GM21381 (cell line): ENCODE measurements at regions not wholly inside any gene's neighbourhood (a gene's known extent, or its start where the extent isn't known, plus 50 kb on each side); places are given as distances from the start of the nearest gene placed in this dataset.

Experiments
- ATAC-seq: cut with Tn5 transposase; IDR thresholded peaks from one replicate; pipeline ENCODE4 v1.9.1; 2021; ENCODE audit warnings: mild to moderate bottlenecking, moderate library complexity; ENCODE audit not compliant: unreplicated experiment

DNA sequence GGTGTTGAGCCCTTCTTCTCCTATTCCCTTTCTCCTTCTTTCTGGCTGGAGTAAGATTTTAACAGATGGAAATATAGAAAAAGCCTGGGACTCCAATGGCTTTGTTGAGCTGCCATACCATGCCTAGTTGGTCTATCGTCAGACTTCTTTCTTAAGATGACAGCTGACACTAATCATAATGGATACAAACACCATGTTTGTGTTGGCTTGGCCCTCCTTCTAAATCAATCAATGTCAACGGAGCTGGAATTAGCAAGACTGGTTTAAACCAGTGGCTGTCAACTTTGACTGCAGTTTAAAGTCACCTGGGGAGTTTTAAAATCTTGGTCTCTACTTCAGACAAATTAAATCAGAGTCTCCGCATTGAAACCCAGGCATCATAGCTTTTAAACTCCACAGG is 264.5 kb upstream of the PRR16 start:
- ATAC-seq = no peak

DNA sequence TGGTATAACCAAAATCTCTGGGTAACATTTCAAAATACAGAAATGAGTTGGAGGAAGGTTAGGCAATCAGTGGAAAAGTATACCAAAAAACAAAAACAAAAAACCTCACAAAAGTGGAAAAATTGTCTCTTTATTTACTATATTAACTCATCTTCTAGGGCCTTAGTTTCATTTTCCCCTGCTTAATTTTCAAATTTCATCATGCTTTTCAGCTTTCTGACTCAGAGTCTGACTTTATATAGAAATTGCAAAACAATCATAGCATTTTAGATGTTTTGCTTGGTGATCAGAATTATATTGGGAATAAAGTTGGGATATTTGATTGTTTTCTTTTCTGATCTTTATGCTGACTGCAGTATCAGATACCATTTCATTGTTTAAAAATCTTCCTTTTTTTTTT is 257.0 kb upstream of the PRR16 start:
- no peak for ATAC-seq

DNA sequence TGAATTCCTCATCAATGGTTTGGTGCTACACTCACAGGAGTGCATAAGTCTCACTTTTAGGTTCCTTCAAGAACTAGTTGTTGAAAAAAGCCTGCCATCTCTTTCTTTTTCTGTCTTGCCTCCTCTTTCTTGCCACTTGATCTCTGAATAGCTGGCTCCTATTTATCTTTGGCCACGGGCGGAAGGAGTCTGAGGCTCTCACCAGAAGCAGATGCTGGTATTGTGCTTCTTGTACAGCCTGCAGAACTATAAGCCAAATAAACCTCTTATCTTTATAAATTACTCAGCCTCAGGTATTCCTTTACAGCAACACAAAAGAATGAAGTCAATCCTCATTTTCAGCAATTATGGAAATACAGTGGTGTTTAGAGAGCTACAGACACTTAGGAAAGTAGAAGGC is 247.1 kb upstream of the PRR16 start:
- no peak for ATAC-seq

DNA sequence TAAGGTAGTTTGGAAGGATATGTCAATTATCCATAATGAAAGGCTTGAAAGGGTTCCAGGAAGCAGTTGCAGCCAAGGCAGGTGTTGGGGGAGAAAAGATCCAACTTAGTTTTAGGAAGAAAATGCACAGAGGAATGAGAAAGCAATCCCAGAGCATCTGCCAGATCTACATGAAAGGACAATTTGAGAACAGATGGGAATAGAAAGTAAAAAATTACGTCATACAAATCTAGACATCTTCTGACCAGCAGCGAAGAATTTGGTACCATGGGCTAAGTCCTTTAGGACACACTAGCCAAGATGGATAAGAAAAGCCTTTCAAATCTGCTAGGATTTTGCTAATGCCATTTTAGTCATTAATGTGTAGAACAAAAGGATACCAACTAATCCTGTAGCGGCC is 244.1 kb upstream of the PRR16 start:
- no peak for ATAC-seq

DNA sequence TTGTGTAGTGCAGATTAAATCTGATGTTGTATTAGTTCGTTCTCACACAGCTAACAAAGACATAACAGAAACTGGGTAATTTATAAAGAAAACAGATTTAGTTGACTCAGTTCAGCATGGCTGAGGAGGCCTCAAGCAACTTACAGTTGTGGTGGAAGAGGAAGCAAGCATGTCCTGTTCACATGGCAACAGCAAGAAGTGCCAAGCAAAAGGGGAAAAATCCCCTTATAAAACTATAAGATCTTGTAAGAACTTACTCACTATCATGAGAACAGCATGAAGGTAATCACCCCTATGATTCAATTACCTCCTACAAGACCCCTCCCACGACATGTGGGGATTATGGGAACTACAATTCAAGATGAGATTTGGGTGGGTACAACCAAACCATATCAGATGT is 238.6 kb upstream of the PRR16 start:
- no peak for ATAC-seq

DNA sequence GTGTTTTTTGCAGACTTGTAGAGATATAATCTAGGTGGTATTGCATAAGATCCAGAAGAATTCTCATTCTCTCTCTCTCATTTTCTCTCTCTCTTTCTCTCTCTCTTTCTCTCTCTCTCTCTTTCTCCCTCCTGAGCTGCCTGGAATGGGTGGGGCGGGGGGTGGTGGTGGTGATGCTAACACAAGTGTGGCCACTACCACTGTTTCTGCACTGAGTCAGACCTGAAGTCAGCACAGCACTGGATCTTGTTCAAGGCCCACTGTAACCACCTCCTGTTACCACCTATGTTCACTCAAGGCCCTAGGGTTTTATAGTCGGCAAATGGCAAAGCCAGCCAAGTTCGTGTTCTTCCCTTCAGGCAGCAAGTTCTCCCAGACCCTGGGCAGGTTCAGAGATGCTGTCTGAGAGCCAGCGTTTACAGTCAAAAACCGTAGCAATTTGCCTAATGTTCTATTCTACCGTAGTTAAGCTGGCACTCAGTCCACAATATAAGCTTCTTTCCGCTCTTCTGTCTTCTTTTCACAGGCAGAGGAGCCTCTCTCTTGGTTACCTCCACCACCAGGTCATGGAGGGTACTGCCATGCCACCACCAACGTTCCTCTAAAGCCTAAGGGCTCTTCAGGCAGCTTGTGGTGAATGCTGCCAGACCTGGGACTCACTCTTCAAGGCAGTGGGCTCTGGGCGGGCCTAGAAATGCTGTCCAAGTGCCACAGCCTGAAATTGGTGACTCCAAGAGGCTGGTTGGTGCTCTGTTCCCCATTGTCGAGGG is 235.7 kb upstream of the PRR16 start:
- no peak for ATAC-seq

DNA sequence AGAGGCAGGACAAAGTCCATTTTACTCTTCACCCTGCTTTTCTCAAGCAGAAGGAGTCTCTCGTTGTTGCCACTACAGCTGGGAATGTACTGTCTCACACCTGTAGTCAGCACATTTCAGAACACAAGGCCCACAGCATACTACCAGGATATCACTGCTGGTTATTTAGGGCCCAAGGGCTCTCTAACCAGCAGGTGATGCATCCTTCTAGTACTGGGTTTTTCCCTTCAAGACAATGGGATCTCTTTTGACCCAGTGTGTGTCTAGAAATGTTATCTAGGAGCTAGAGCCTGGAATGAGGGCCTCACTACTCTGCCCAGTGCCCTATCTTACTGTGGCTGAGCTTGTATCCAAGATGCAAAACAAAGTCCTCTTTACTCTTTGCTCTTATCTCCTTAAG is 235.1 kb upstream of the PRR16 start:
- no peak for ATAC-seq

DNA sequence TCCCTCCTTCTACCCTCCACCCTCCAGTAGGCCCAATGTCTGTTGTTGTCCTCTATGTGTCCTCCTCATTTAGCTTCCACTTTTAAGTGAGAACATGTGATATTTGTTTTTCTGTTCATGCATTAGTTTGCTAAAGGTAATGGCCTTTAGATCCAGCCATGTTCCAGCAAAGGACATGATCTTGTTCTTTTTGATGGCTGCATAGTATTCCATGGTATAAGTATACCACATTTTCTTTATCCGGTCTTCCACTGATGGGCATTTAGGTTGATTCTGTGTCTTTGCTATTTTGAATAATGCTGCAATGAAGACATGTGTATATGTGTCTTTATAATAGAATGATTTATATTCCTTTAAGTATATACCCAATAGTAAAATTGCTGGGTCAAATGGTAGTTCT is 232.5 kb upstream of the PRR16 start:
- no peak for ATAC-seq

DNA sequence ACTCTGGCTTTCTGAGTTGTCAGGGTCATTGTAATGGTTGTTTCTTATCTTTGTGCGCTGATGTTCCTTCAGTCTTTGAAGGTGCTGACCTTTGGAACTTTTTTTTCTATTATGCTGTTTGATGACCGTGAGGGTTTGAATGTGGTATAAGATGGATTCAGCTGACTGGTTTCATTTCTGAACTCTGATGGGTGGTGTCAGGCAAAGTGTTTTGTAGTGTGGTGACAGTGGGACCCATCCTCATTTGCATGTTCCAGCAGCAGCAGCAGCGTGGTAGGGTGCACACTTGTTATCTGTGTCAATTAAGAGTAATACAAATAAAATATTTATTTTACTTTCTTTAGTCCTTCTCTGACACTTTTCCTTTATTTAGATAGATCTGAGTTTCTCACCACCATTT is 227.7 kb upstream of the PRR16 start:
- ATAC-seq = no peak

DNA sequence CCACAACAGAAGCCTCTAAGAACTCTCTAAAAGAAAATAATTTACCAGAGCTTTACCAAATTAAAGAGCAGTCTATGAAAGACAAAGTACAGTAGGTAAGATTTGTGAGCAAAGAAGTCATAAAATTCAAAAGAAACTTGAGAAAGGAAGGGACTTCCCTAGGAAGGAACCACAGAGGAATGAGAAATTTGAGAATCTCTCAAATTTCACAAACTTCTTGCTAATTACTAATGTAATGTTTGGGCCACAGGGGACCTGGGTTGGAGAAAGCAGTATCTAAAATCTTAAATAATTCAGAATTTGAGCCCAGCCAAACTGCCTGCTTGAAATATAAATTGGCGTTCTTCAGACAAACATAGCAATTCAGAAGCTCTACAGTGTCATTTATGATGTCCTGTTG is 225.0 kb upstream of the PRR16 start:
- ATAC-seq = no peak

DNA sequence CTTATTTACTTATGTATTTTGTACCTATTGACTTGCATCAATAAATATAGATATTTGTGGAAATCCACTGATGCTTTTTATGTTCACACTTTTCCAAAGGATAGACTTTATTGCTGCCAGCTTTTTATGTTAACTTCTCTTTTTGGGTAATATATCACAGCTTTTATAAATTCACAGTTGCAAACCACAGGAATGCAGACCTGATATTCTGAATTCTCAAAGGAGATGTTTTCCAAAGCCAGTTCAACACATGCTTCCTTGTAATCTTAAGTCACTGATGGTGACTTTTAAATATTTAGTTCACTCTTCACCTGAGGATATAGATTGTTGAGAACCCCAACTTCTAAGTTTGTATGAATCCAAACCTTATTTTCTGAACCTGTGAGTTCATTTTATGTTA is 223.4 kb upstream of the PRR16 start:
- ATAC-seq = no peak

DNA sequence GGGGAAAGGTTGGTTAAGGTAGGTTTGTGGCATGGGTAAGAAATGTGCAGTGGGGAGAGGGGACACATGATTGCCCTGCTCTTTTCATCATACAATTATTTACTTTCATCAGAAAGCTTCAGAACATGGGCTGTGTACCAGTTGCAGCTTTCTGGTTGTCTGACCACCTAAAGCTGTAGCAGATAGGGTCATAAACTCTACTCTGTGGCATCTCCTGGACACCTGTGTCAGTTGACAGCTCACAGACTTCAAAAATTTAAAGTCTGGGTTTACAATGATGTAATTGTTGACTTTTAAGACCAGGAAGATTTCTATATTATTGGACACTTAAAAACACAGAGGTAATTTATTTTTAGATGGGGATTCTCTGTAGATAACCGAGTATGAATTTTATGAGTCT is 222.7 kb upstream of the PRR16 start:
- ATAC-seq = no peak

DNA sequence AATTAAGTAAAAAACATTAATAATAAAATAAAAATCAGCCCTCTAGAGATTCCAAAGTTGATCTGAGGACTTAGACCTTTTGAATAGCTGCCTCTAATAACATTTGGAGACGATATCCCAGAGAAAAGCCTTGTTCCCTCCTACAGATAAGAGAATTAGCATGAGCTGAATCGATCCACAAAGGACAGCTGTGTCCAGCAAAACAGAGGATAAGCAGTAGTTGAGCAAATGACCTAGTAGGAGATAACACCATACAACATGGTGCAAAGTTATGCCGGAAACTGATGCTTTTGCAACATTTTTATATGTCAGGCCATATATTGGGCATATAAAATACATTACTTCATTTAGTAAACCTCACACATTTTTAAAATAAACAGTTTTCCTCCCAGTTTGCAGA is 212.2 kb upstream of the PRR16 start:
- no peak for ATAC-seq

DNA sequence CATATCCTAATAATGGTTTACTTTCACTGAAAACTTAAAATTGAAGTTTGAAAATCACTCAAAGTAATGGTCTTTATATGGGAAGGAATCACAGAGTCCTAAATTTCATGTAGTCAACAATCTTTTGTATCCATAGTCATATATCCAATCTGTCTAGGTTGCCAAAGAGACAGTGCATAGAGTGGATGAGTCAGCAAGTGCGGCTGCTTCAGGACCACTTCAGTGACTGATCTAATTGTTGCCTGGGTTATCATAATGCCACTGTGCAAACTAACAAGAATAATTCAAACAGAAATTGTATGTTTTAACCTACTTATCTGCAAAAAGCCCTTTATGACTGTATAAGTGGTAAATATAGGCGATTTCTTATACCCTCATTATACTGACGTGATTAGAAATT is 211.3 kb upstream of the PRR16 start:
- no peak for ATAC-seq

DNA sequence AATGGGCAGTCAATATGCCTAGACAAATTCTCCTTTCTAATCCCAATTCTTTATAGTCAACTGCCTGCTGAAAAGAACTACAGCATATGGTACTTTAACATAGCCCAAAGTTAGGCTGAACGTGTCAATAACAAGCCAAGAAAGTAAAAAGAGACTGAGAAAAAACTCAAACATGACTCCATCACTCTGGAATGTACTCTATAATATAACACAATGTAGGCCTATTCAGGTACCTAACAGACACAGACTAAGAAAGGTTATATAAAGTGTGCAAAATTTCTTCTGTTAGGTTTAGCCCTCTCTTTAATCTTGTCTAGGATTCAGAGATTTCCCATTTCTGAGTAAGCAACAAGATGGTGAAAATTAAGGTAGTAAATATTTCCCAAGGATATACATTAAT is 209.7 kb upstream of the PRR16 start:
- no peak for ATAC-seq

DNA sequence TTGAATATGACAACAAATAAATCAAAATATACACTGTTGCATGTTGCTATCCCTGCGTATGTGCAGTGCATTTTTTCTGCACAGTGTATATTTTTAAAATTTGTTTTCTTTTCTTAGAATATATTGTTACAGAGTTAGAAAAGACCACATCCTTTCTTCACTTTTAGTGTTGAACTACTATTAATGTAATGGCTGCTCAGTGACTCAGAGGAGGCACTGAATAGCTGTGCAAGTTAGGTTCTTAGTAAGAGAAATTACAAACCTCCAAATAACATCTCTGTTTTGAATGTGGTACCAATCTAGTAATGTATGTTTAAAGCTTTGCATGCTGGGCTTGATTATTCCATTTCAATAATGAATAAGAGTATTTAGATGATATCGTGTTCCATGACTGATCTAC is 208.9 kb upstream of the PRR16 start:
- no peak for ATAC-seq

DNA sequence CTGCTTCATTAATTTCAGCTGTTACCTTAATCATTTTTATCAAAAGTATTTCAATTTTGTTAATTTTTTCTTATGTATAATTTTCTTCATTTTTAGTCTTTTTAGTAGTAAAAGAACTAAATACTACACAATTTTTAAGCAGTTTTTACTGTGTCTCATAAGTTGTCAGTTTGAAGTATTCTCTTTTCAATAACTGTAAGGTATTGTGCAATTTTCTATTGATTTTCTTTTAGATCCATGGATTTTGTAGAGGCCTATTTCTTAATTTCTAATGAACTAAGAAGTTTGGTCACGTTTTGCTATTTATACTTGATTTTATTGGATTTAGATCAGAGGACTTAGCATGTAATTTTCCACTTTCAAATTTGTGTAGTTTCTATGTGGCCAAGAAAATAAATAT is 207.7 kb upstream of the PRR16 start:
- no peak for ATAC-seq

DNA sequence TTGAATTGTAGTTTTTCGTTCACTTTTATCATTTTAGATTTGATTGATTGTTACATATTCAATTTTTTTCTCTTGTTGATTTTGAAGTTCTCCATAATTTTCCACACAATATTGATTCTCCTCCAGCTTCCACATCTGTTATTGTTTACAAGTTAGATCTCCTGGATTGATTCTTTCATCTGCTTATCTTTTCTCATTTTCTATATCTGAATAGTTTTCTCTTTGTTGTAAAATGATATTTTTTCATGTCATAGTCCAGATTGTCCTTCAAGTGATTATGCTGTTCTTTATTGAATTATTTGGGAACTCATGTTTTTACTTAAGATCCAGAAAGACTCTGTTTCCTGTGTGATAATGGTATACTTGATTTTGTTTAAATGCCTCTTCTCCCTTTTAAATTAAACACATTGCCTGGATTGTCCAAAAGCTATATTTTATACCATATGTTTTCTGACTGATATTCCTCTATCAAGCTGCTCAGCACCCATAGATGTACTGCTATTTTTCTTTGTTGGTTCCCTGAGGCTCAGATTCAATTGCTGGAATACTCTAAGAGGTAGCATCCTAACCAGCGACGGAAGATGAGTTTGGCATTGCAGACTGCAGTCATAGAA is 206.6 kb upstream of the PRR16 start:
- ATAC-seq = no peak

DNA sequence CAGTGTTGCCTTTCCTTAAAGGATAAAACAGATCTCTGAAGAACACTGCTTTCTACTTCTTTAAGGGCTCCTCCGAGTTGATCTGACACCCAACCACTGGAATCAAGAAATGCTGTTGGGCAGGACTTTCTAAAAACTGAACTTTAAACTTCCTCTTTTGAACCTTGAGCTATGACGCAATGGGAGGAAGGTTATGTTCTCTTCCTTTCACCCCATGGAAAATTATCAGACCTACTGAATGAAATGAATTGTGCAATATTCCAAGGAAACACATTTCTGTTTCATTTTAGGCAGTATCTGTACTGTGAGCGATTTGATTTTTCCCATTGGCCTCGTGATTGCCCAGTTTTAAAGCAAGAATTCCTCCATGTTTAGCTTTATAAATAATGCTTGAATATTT is 206.0 kb upstream of the PRR16 start:
- no peak for ATAC-seq

DNA sequence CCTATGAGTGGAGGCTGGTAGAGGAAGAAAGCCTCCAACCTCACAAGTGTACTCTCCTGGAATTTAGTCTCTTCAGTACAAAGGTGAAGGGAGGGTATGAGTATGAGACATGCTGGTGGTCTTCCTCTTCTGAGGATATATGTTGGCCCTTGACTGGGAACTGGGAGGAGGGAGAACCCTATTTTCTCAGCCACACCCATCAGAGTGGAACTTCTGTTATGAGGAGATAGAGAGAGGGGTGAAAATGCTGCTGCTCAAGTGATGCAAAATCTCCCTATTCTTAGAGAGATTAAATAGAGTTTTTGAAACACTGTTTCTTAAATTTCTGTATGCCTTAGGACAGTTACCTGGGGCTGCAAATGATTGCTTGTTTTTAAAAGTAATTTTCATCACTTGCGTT is 203.4 kb upstream of the PRR16 start:
- ATAC-seq = no peak

DNA sequence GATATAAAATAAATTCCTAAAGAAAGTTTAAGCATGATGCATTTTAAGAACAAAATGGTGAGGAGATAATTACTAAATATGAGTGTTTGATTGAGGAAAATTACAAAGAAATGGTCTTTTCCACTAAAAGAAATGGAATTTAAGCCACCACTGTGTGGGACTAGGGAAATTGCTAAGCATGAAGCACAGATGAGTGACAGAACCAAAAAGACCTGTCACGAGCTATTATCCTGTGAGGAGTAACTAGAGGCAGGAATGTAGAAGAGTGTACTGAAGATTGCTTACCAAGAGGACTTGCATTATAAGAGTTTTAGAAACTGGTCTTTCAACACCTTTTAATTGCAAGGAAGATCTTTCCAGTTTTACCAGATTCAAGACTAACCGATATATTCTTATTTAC is 193.6 kb upstream of the PRR16 start:
- no peak for ATAC-seq

DNA sequence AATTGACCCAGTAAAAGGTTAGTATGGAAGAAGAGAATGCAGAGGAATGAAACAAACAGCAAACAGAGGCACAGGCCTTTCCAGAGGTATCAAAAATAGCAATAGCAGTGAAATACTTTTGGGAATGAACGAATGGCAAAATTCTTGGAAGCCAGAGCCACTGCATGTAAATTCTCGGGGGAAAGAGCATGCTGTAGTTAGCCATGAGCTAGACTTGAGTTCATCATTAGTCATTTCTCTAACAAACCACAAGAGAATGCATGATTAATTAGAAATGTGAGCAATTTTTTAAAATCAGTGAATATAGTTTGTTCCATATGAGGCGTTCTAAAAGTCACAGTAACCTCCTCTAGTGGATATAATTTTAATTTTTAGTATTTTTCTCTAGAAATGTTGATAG is 170.3 kb upstream of the PRR16 start:
- no peak for ATAC-seq

DNA sequence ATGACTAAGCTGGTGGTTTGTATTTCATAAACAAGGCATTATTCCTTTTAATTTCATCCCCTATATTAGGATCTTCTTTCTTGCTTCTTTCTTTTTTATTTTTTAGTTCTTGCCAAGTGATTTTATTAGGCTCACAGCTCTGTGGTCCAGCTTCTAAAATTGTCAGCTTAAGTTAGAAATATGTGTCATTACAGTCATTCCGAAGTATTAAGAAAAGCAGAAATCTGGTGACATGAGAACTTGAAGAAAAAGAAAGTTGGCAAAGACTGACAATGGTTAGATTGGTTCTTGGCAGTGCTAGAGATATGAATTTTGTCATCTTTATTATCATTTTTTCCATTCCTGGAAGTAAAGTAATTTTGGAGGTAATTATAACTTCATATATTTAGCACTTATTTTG is 166.5 kb upstream of the PRR16 start:
- ATAC-seq = no peak
